GM12878 (cell line): ENCODE measurements at regions not wholly inside any gene's neighbourhood (a gene's known extent, or its start where the extent isn't known, plus 50 kb on each side); places are given as distances from the start of the nearest gene placed in this dataset.

Source experiments
- CREB1 ChIP-seq: IDR thresholded peaks from 2 replicates; pipeline ENCODE4 v1.6.1; 2012; ENCODE audit warnings: low read depth, mild to moderate bottlenecking, inconsistent platforms
- EGR1 ChIP-seq, 2 experiments: IDR thresholded peaks; 1 replicate in 1 of 2; 2 replicates in 1 of 2; pipeline ENCODE4 v1.6.1; 2011 to 2012; ENCODE audit warnings: low read depth in 2 of 2, low read length in 2 of 2, borderline replicate concordance in 1 of 2, mild to moderate bottlenecking in 1 of 2, moderate library complexity in 1 of 2
- HCFC1 ChIP-seq: fragments of 150-350 bp; IDR thresholded peaks from 2 replicates; pipeline ENCODE4 v1.6.1; 2014; ENCODE audit warnings: low read length
- LARP7 ChIP-seq: fragments of 450-650 bp; IDR thresholded peaks from 2 replicates; pipeline ENCODE4 v1.6.1; 2017; ENCODE audit warnings: mild to moderate bottlenecking
- POU2F2 ChIP-seq: IDR thresholded peaks from 3 replicates; pipeline ENCODE4 v1.6.1; 2011; ENCODE audit warnings: low read depth, mild to moderate bottlenecking, low read length, borderline replicate concordance

- TF ChIP-seq CREB1 = no peak
- TF ChIP-seq LARP7 = no peak
- TF ChIP-seq POU2F2 = no peak
- no peak for TF ChIP-seq HCFC1
- TF ChIP-seq EGR1 (IDR thresholded peaks at IDR 0.05; ENCODE audit: borderline replicate concordance in 1 of 2, low read depth in 2 of 2, low read length in 2 of 2) = no peak
Observed at GRCh38 chr2:176652300-176653182, 383.3 kb downstream of the MTX2 start.
